ENCODE measurements at regions not wholly inside any gene's neighbourhood (a gene's known extent, or its start where the extent isn't known, plus 50 kb on each side); places are given as distances from the start of the nearest gene placed in this dataset.

GRCh38 chr13:76654263-76654662 lies 231.9 kb downstream of the KCTD12 start:
- no peak for DNase-seq (ENCODE audit: low spot score in 2 of 2)
- no peak for TF ChIP-seq POLR2A (IDR thresholded peaks at IDR 0.05)
- TF ChIP-seq, protein P1, sequence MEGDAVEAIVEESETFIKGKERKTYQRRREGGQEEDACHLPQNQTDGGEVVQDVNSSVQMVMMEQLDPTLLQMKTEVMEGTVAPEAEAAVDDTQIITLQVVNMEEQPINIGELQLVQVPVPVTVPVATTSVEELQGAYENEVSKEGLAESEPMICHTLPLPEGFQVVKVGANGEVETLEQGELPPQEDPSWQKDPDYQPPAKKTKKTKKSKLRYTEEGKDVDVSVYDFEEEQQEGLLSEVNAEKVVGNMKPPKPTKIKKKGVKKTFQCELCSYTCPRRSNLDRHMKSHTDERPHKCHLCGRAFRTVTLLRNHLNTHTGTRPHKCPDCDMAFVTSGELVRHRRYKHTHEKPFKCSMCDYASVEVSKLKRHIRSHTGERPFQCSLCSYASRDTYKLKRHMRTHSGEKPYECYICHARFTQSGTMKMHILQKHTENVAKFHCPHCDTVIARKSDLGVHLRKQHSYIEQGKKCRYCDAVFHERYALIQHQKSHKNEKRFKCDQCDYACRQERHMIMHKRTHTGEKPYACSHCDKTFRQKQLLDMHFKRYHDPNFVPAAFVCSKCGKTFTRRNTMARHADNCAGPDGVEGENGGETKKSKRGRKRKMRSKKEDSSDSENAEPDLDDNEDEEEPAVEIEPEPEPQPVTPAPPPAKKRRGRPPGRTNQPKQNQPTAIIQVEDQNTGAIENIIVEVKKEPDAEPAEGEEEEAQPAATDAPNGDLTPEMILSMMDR (IDR thresholded peaks at IDR 0.05), result no peak
- intact Hi-C loops (cut with DNase I; ENCODE audit: low total_unique reads), result no loop called here
- WGBS, 2 donors, result 60 to 67% methylated on average over 2 of the region's 2 CpGs
- no peak overlapping the region for H3K4me3 ChIP-seq (ENCODE audit: low read depth, poor library complexity, severe bottlenecking)

DNA sequence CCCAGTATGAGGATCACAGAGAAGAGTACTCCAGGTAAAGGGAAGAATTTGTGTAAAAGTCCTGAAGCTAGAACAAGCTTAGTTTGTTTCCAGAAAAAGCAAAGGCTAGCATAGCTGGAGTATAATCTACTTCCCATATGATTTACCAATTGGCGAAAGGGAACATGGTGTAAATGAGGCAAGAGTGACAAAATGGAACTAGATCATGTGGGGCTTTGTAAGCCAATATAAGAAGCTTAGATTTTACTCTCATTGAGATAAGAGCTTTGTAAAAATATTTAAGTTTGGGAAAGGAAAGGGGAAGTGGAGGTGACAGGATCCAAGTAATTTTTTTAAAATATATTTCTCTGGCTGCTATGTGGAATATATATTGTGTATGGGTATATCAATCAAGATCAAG lies 234.9 kb downstream of the KCTD12 start:
- intact Hi-C loops (cut with DNase I; ENCODE audit: low total_unique reads), result no loop called here
- no peak for DNase-seq (ENCODE audit: low spot score in 2 of 2)
- WGBS, 2 donors, result 97% methylated on average over 1 of the region's 1 CpG
- no peak overlapping the region for H3K4me3 ChIP-seq (ENCODE audit: low read depth, poor library complexity, severe bottlenecking)
- TF ChIP-seq, protein P1 (IDR thresholded peaks at IDR 0.05), result no peak
- TF ChIP-seq POLR2A (IDR thresholded peaks at IDR 0.05), result no peak

DNA sequence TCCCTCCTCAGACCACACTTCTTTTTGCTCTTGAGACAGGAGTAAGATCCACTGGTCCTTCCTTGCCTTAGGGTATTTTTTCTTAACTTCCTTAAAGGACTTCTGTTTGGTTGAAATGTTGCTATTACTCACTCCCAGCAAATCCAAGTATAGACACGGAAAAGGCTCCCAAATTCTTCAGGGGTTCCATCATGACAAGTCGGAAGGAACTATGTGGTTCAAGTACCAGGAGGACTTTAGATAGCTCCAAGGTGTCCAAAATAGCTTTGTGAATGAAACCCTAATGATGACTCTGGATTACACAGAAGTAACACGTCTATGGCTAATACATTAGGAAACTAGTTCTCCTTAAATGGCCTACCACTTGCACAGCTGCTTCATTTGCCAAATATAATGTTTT lies 238.7 kb downstream of the KCTD12 start:
- H3K4me3 ChIP-seq (ENCODE audit: low read depth, poor library complexity, severe bottlenecking), result no peak overlapping the region
- intact Hi-C loops (cut with DNase I; ENCODE audit: low total_unique reads), result no loop called here
- 66 to 67% methylated on average over 3 of the region's 3 CpGs for WGBS, 2 donors
- TF ChIP-seq, protein P1 (IDR thresholded peaks at IDR 0.05), result no peak
- no peak for TF ChIP-seq POLR2A (IDR thresholded peaks at IDR 0.05)
- no peak for DNase-seq (ENCODE audit: low spot score in 2 of 2)

- 80 to 92% methylated on average over 2 of the region's 2 CpGs for WGBS, 2 donors
- TF ChIP-seq, protein P1 (IDR thresholded peaks at IDR 0.05), result no peak
- no peak for TF ChIP-seq POLR2A (IDR thresholded peaks at IDR 0.05)
- H3K4me3 ChIP-seq (ENCODE audit: low read depth, poor library complexity, severe bottlenecking), result no peak overlapping the region
- intact Hi-C loops (cut with DNase I; ENCODE audit: low total_unique reads), result no loop called here
- DNase-seq (ENCODE audit: low spot score in 2 of 2), result no peak
Measured at GRCh38 chr13:76646946-76647345, 239.3 kb downstream of the KCTD12 start.

DNA sequence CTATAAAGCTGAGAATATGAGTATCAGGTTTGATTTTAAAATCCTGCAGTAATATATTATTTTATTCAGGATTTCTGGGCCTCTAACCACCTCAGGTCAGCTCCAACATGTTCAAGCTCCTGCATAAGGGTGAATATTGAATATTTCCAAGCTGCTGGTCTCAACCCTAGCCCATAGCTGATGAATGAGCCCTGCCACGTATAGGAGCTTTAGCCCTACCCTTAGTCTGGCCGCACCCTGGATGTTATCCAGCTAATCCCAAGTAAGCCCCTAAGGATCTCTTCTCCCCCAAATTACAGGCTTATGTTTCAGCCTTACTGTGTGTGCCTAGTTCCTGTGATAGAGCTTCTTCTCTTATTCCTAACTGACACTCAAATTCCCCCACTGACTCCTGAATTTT lies 240.6 kb downstream of the KCTD12 start:
- 94 to 95% methylated on average over 2 of the region's 2 CpGs for WGBS, 2 donors
- no peak overlapping the region for H3K4me3 ChIP-seq (ENCODE audit: low read depth, poor library complexity, severe bottlenecking)
- DNase-seq (ENCODE audit: low spot score in 2 of 2), result no peak
- intact Hi-C loops (cut with DNase I; ENCODE audit: low total_unique reads), result no loop called here
- no peak for TF ChIP-seq POLR2A (IDR thresholded peaks at IDR 0.05)
- TF ChIP-seq, protein P1 (IDR thresholded peaks at IDR 0.05), result no peak

DNA sequence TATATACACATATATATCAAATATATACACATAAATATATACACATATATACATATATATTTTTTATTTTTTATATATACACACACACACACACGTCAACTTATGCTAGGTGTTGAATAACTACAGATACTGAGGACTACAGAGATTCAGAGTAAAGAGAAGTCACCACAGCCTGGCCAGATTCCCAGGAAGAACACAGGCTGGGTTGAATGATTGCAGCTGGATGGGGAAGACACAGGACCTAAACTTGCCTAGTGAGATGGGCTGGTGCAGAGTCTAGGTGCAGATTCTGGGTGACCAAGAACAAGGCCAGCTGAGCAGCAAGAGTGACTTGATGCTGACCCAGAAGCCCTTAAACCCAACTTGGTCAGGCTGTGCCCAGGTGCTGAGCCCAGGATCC lies 241.3 kb downstream of the KCTD12 start:
- H3K4me3 ChIP-seq (ENCODE audit: low read depth, poor library complexity, severe bottlenecking), result no peak overlapping the region
- DNase-seq (ENCODE audit: low spot score in 2 of 2), result no peak
- no peak for TF ChIP-seq POLR2A (IDR thresholded peaks at IDR 0.05)
- TF ChIP-seq, protein P1 (IDR thresholded peaks at IDR 0.05), result no peak
- intact Hi-C loops (cut with DNase I; ENCODE audit: low total_unique reads), result no loop called here
- WGBS, 2 donors, result 0% methylated on average over 1 of the region's 1 CpG
